ENCODE measurements at regions not wholly inside any gene's neighbourhood (a gene's known extent, or its start where the extent isn't known, plus 50 kb on each side); places are given as distances from the start of the nearest gene placed in this dataset.
"Not testable (repeated sequence)": the region's sequence is repeated elsewhere in the genome, so short reads cannot be mapped to it uniquely, and the experiment has no call there.

GRCh38 chr19:22545751-22546150 is 88.4 kb upstream of the ZNF492 start:
- peak; percentile 17 to 38 (median 19) for DNase-seq (ENCODE audit: low read depth in 2 of 3, low spot score in 1 of 3)

DNA sequence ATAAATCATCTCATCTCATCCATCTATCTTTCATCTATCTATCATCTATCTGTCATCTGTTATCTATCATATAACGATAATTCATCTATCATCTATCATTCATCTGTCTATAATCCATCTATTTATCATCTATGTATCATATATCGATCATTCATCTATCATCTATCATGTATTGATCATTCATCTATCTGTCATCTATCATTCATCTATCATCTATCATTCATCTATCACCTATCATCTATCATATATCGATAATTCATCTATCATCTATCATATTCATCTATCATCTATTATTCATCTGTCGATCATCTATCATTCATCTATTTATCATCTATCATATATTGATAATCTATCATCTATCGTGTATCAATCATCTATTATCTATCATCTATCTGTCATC is 100.4 kb upstream of the ZNF492 start:
- no peak for DNase-seq (ENCODE audit: low read depth in 2 of 3, low spot score in 1 of 3)

DNA sequence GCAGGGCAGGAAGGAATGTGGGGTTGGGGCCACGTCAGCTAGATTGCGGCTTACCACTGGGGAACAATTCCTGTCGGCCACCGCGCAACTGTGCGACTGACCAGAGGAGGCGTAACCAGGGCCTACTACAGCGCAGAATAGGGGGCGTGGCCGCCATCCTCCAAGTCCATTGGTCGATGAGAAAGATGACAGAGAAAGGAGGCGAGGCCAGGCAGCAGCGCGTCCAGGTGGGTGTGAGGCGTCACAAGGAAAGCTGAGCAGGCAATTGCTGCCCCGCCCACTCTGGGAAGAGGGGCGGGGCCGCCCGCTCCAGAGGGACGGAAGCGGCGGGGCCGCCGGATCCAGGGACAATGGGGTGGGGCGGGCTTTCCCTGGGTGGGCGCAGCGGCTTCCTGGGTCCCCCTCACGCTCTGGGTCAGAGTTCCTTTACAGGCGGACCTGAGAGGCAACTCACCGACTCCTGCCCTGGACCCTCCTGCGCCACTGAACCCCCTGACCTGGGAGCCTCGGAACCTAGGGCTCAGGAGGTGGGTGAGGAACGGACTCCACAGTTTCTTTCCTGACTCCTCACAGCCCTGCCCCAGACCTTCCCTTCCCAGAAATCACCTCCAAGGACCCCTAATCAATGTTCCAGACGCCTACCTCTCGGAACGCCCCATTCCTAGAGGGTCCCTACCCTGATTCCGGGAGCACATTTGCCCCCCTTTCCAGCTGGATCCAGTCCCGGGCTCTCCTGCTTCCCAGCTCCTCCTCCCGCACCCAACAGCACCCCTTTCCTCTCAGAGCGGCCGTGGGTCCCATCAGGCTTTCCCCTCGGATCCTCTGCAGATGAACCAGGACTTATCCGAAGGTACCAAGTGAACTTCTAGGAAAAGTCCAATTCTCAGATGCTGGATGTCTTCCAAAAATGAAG is 101.5 kb upstream of the ZNF492 start:
- no peak for DNase-seq (ENCODE audit: low read depth in 2 of 3, low spot score in 1 of 3)

GRCh38 chr19:22530042-22530441 is 104.1 kb upstream of the ZNF492 start:
- DNase-seq (ENCODE audit: low read depth in 2 of 3, low spot score in 1 of 3): no peak

- DNase-seq (ENCODE audit: low read depth in 2 of 3, low spot score in 1 of 3): no peak
Observed at GRCh38 chr19:22528956-22529355, 105.2 kb upstream of the ZNF492 start.

DNA sequence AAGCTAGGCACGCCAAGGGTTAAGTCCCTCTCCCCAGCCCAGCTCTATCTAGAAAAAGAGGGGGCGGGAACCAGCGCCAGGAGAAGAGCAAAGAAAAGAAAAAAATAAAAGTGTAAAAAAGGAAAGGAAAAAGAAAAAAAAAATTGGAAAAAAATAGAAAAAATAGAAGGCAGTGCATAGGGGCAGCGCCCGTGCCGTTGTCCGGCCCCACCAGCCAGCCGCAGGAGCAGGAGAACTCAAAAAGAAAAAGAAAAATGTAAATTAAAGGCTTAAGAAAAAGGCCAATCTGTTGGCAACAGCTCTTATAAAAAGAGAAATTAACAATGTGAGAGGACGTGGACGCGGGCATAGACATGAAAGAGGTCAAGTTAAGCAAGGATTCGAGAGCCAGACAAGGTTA is 105.4 kb upstream of the ZNF98 start:
- no peak for DNase-seq (ENCODE audit: low read depth in 2 of 3, low spot score in 1 of 3)

GRCh38 chr19:22526661-22527272 is 104.6 kb upstream of the ZNF98 start:
- DNase-seq (ENCODE audit: low read depth in 2 of 3, low spot score in 1 of 3): no peak

DNA sequence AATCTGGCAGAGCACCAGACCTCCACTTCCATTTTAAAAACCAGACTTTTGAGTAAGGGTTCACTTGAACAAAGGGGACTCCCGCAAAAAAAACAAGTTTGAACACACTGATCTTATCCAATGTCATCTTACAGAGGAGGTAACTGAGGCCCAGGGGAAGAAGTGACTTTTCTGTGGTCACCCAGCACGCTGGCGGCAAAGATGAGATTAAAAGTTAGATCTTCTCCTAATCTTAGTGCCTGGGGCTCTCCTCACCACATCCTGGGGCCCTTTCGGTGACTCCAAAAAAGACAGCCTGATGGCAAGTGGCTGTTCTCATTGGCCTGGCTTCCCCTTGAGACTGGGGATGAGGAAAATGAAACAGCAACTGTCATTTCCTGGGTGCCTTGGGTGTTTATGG is 101.8 kb upstream of the ZNF98 start:
- no peak for DNase-seq (ENCODE audit: low read depth in 2 of 3, low spot score in 1 of 3)

GRCh38 chr19:22519562-22519961 is 97.4 kb upstream of the ZNF98 start:
- not testable (repeated sequence) for DNase-seq (ENCODE audit: low read depth in 2 of 3, low spot score in 1 of 3)

GRCh38 chr19:22519152-22519551 is 97.0 kb upstream of the ZNF98 start:
- no peak for DNase-seq (ENCODE audit: low read depth in 2 of 3, low spot score in 1 of 3)

- no peak for DNase-seq (ENCODE audit: low read depth in 2 of 3, low spot score in 1 of 3)
Observed at GRCh38 chr19:22517496-22518411, 95.6 kb upstream of the ZNF98 start.

- DNase-seq (ENCODE audit: low read depth in 2 of 3, low spot score in 1 of 3): no peak
Observed at GRCh38 chr19:22515435-22515834, 93.3 kb upstream of the ZNF98 start.

DNA sequence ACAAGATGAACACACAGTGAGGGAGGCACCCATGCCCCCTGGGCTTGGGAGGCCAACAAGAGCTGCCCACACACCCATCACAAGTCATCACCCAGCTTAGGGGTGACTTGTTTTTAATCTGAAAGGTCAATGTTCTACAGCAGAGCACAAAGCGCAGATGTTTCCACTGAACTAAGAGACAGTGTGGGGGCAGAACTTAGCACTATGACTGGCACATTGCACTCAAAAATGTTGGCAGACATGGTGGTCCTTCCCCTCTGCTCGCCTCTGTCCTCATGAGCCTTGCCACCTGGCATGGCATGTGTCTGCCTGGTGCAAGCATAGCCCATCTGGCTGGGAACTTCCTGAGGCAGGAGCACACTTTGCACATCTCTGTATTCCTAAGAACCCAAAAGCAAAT is 81.4 kb upstream of the ZNF98 start:
- DNase-seq (ENCODE audit: low read depth in 2 of 3, low spot score in 1 of 3): no peak

DNA sequence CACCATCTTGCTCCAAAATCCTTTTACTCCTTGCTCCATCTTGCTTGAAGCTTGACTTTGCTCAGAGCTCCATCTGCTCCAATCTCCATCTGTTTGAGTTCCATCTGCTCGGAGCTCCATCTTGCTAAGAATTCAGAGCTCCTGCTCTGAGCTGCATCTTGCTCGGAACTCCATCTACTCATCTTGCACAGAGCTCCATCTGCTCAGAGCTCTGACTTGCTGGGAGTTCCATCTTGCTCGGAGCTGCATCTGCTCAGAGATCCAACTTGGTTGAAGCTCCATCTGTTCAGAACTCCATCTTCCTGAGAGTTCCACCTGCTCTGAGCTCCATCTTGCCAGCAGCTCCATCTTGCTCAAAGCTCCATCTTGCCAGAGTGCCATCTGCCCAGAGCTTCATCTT is 80.6 kb upstream of the ZNF98 start:
- DNase-seq (ENCODE audit: low read depth in 2 of 3, low spot score in 1 of 3): no peak

DNA sequence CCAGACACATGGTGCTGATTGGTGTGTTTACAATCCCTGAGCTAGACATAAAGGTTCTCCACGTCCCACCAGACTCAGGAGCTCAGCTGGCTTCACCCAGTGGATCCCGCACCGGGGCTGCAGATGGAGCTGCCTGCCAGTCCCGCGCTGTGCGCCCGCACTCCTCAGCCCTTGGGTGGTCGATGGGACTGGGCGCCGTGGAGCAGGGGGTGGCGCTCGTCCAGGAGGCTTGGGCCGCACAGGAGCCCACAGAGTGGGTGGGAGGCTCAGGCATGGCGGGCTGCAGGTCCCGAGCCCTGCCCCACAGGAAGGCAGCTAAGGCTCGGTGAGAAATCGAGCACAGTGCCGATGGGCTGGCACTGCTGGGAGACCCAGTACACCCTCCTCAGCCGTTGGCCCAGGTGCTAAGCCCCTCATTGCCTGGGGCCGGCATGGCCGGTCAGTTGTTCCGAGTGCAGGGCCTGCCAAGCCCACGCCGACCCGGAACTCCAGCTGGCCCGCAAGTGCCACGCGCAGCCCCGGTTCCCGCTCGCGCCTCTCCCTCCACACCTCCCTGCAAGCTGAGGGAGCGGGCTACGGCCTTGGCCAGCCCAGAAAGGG is 76.8 kb upstream of the ZNF98 start:
- not testable (repeated sequence) for DNase-seq (ENCODE audit: low read depth in 2 of 3, low spot score in 1 of 3)

- DNase-seq (ENCODE audit: low read depth in 2 of 3, low spot score in 1 of 3): no peak
Observed at GRCh38 chr19:22491746-22492145, 69.6 kb upstream of the ZNF98 start.

DNA sequence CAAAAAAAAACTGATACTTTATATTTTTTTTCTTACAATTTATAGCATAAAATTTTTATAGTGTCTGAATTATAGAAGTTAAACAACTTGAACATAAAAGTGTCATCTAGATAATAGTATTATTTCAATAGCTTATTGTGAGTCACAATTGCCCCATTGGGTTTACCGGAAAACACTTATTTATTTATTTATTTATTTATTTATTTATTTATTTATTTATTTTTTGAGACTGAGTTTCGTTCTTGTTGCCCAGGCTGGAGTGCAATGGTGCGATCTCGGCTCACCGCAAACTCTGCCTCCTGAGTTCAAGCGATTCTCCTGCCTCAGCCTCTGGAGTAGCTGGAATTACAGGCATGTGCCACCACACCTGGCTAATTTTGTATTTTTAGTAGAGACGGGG is 61.4 kb upstream of the ZNF98 start:
- not testable (repeated sequence) for DNase-seq (ENCODE audit: low read depth in 2 of 3, low spot score in 1 of 3)

DNA sequence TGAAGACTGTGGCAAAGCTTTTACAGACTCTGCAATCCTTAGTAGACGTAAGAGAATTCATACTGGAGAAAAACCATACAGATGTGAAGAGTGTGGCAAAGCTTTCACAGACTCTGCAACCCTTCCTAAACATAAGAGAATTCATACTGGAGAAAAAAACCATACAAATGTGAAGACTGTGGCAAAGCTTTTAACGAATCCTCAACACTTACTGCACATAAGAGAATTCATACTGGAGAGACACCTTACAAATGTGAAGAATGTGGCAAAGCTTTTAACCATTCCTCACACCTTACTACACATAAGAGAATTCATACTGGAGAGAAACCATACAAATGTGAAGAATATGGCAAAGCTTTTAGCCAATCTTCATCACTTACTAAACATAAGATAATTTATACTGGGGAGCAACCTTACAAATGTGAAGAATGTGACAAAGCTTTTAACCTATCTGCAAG is 50.1 kb upstream of the ZNF98 start:
- no peak for DNase-seq (ENCODE audit: low read depth in 2 of 3, low spot score in 1 of 3)

Measured in stimulated activated CD4-positive, alpha-beta T cell treated with anti-CD3 and anti-CD28 coated beads, Interleukin-12 subunit alpha, Interleukin-12 subunit beta, amount 100 ng/mL, for 48 hours (primary cell).